HCT116 (cell line): ENCODE measurements at regions not wholly inside any gene's neighbourhood (a gene's known extent, or its start where the extent isn't known, plus 50 kb on each side); places are given as distances from the start of the nearest gene placed in this dataset.

Source experiments
- ATF3 ChIP-seq: IDR thresholded peaks from 2 replicates; pipeline ENCODE4 v1.6.1; 2012
- CEBPB ChIP-seq: IDR thresholded peaks from 2 replicates; pipeline ENCODE4 v1.6.1; 2012; ENCODE audit warnings: low read depth
- JUND ChIP-seq: IDR thresholded peaks from 2 replicates; pipeline ENCODE4 v1.6.1; 2012
- POLR2AphosphoS5 ChIP-seq: IDR thresholded peaks from 2 replicates; pipeline ENCODE4 v1.6.1; 2011; ENCODE audit warnings: mild to moderate bottlenecking, low read depth, low read length, moderate library complexity
- ZNF274 ChIP-seq: fragments of 200-500 bp; sonication (Bioruptor generic); IDR thresholded peaks from 2 replicates; pipeline ENCODE4 v1.6.1; 2014; ENCODE audit warnings: mild to moderate bottlenecking, low read depth, low read length, inconsistent platforms
- TF ChIP-seq, protein P1 (sequence below), 3 experiments: fragments of 200-600 bp in 1 of 3; sonication (generic) in 1 of 3; IDR thresholded peaks in 2 of 3; conservative IDR thresholded peaks in 1 of 3; 2 replicates each; pipeline ENCODE4 v1.5.1; 2012 to 2017; ENCODE audit warnings: low read depth in 2 of 3, low read length in 2 of 3, antibody characterized with exemption in 1 of 3, borderline replicate concordance in 1 of 3, control low read depth in 1 of 3, mild to moderate bottlenecking in 1 of 3, mixed read lengths in 1 of 3, mixed run types in 1 of 3, moderate library complexity in 1 of 3; ENCODE audit not compliant: insufficient read depth in 1 of 3
- TF ChIP-seq, protein P2 (sequence below): IDR thresholded peaks from 2 replicates; pipeline ENCODE4 v1.6.1; 2012

GRCh38 chr5:44695259-44695658 is 113.5 kb upstream of the MRPS30 start:
- TF ChIP-seq, protein P1, sequence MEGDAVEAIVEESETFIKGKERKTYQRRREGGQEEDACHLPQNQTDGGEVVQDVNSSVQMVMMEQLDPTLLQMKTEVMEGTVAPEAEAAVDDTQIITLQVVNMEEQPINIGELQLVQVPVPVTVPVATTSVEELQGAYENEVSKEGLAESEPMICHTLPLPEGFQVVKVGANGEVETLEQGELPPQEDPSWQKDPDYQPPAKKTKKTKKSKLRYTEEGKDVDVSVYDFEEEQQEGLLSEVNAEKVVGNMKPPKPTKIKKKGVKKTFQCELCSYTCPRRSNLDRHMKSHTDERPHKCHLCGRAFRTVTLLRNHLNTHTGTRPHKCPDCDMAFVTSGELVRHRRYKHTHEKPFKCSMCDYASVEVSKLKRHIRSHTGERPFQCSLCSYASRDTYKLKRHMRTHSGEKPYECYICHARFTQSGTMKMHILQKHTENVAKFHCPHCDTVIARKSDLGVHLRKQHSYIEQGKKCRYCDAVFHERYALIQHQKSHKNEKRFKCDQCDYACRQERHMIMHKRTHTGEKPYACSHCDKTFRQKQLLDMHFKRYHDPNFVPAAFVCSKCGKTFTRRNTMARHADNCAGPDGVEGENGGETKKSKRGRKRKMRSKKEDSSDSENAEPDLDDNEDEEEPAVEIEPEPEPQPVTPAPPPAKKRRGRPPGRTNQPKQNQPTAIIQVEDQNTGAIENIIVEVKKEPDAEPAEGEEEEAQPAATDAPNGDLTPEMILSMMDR (IDR thresholded peaks at IDR 0.05 in 2 of 3, conservative IDR thresholded peaks at IDR 0.05 in 1 of 3; ENCODE audit: borderline replicate concordance in 1 of 3, insufficient read depth in 1 of 3, low read depth in 2 of 3, low read length in 2 of 3) = no peak
- no peak for TF ChIP-seq CEBPB
- TF ChIP-seq ATF3 = no peak
- TF ChIP-seq, protein P2, sequence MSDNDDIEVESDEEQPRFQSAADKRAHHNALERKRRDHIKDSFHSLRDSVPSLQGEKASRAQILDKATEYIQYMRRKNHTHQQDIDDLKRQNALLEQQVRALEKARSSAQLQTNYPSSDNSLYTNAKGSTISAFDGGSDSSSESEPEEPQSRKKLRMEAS = no peak
- TF ChIP-seq JUND = no peak
- TF ChIP-seq POLR2AphosphoS5 = no peak
- TF ChIP-seq ZNF274 = no peak
